Hematopoietic multipotent progenitor cell treated with erythropoietin and hydrocortisone succinate and interleukin-3 and kit ligand, for 17 days (in vitro differentiated cells): ENCODE measurements at regions not wholly inside any gene's neighbourhood (a gene's known extent, or its start where the extent isn't known, plus 50 kb on each side); places are given as distances from the start of the nearest gene placed in this dataset.
"Not testable (repeated sequence)": the region's sequence is repeated elsewhere in the genome, so short reads cannot be mapped to it uniquely, and the experiment has no call there.

ENCODE experiments used
- DNase-seq: peaks from one replicate; pipeline ENCODE4 v3.0.0-alpha.2; 2015; ENCODE audit warnings: low spot score

- no peak for DNase-seq
Measured at GRCh38 chr18:76640438-76640837, 145.4 kb upstream of the ZNF516 start.

DNA sequence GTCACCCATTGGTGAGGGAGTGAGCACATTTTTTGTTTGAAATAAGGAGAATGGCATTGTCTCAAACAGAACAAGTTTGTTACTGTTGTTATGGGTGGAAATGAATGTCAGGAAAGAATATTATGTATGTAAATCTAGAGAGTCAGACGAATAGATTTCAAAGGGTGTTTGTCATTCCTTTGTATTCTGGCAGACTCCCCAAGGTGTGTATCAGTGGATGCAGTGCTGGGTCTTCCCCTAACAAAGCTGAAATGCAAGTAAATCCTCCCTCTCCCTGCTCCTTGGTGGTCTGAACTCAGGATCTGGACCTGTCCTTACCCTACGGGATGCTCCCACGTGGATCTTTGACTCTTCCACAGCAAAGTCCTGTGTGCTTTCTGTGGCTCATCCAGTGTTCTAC, 139.5 kb upstream of the ZNF516 start:
- DNase-seq = no peak

DNA sequence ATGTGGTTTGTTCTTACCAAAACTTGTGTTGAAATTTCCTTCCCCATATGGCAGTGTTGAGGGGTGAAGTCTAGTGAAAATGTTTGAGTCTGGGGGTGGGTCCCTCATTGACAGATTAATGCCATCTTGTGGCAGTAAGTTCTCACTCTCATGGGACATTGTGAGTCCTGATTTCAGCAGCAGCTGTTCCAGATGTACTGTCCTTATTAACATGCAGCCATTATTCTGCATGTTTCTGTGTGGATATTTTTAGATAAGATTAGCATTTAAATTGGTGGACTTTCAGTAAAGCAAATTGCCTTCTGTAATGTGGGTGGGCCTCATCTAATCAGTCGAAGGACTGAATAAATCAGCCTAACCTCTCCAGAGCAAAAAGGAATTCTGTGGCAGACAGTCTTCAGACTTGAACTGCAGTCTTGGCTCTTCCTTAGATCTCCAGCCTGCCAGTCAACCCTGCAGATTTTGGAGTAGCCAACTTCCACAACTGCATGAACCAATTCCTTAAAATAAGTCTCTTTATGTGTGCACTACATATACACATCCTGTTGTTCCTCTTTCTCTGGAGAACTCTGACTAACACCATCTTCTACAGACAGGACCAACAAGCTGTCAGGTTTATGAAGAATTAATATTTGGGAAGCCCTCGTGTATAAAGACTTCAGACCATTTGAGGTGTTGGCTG, 138.7 kb upstream of the ZNF516 start:
- DNase-seq = no peak

DNA sequence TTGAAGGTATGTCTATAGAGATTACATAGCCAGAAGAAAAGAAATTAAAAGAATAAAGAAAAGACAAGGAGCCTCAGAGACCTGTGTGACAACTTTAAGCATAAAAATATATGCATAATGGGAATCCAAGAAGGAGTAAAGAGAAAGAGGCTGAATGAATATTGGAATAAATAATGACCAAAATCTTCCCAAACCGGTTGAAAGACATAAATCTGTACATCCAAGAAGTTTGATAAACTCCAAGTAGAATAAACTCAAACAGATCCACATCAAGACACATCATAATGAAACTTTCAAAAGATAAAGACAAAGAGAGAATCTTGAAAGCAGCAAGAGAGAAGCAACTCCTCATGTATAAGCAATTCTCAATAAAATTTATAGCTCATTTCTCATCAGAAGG, 132.4 kb upstream of the ZNF516 start:
- no peak for DNase-seq

DNA sequence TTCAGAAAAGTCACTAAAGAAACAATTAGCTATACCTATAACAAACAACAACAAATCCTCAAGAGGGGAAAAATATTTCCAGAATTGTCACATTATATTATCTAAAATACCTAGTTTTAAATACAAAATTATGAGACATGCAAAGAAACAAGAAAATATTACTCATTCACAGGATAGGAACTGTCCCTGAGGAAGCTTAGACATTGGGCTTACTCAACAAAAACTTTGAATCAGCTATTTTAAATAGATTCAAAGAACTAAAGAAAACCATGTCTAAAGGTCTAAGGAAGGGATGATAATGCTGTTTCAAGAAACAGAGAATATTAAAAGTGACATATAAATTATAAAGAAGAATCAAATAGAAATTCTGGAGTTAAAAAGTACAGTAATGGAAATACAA, 131.9 kb upstream of the ZNF516 start:
- no peak for DNase-seq

- DNase-seq = no peak
Measured at GRCh38 chr18:76622651-76623050, 127.6 kb upstream of the ZNF516 start.

DNA sequence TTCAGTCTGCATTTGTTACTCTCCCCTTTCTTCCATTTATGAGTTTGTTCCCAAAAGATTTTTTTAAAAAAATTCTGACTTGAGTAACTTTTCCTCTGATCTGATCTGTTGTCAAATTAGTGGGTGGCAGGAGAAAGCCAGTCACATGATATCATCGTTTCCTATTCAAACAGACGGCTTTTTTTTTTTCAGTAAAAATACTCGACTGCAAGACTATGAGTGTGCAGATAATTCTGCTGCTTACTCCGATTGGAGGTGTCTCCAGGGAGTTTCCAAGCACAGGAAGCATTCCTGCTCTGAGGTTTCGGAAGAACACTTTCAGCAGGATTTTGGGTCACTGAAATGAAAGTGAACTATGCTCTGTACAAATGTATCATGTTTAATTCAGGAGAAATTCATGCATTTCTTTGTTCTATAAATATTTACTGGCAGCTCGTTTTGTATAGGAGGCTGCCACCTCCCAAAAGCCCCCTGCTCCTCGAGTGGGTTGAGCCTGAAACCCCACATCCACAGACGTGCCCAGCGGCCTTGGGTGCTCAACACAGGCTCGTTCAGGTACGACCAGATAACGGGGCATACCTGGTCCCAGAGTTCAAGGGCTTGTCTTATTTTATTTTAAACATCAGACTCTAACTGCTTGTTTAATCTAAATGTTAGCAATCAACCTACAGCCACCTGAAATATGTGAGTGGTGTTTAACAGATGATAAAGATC, 126.9 kb upstream of the ZNF516 start:
- no peak for DNase-seq

DNA sequence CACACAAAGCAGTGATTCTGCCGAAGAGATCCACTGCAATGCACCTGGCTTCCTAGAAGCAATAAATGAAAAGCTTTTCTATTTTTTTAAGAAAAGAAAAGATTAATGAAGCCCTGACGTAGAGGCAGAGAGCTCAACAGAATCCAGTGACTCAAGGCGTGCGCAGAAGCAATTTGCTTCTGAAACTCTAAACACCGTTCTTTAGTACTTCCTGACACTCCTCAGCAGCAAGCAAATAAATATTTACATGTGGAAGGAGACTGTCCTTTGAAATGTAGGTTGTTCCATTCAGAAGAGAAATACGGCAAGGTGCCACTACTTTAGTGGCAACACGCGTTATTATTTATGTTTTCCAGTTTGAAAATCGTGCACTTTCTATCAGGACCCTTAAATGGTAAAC, 126.2 kb upstream of the ZNF516 start:
- no peak for DNase-seq

GRCh38 chr18:76620321-76621170, 125.5 kb upstream of the ZNF516 start:
- DNase-seq = no peak

- DNase-seq = no peak
Measured at GRCh38 chr18:76619621-76620315, 124.7 kb upstream of the ZNF516 start.

GRCh38 chr18:76619261-76619620, 124.2 kb upstream of the ZNF516 start:
- DNase-seq = no peak

GRCh38 chr18:76618721-76619120, 123.7 kb upstream of the ZNF516 start:
- DNase-seq = no peak

DNA sequence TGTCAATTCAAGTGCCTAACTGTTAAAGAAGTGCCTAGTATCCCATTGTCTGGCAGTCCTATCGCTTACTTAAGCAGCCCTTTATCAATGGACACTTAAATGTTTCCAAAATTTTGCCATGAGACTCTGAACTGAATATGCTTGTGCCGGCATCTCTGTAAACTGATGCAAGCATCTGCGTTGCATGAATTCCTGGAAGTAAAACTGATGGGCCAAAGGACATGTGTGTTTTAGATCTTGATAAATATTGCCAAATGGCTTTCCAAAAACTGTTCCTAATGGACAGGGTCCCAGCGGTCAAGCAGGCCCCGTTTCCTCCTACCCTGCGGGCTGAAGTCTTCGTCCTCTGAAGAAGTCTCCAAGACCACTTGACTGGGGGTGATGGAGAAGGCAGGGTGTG, 121.3 kb upstream of the ZNF516 start:
- no peak for DNase-seq

DNA sequence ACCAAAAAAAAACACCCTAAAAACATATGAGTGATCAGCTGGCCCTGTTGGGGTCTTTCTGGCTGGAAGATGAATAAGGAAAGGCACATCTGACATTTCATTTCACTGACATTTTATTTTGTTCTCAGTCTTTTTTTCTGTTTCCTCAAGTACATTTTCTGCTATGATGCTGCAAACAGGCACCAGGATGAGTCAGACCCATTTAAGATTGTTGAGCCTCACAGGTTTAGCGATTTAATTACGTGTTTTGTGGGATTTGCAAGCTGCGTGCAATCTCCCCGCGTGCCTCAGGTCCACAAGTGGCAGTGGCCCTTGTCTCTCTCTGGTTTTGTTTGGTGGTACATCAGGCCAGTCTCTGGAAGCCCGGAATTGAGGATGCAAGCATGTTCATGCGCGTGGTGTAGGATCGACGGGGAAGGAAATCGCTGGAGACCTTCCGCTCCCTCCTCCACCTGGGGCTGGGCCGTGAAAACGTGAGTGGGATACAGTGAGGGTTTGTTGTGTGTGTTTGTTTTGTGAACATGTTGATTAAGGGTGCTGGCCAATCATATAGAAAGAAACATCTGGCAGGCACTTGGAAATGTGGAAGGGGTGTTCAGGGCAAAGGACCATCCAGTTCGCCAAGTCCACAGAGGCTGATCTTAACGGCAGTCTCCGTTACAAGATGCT, 120.2 kb upstream of the ZNF516 start:
- DNase-seq = no peak

- no peak for DNase-seq
Measured at GRCh38 chr18:76613755-76614120, 118.7 kb upstream of the ZNF516 start.

- no peak for DNase-seq
Measured at GRCh38 chr18:76613053-76613754, 118.2 kb upstream of the ZNF516 start.

GRCh38 chr18:76611750-76612045, 116.7 kb upstream of the ZNF516 start:
- not testable (repeated sequence) for DNase-seq

GRCh38 chr18:76610933-76611749, 116.1 kb upstream of the ZNF516 start:
- no peak for DNase-seq

- DNase-seq = no peak
Measured at GRCh38 chr18:76610012-76610411, 115.0 kb upstream of the ZNF516 start.

GRCh38 chr18:76605341-76605929, 110.4 kb upstream of the ZNF516 start:
- DNase-seq = no peak
